ENCODE measurements at regions not wholly inside any gene's neighbourhood (a gene's known extent, or its start where the extent isn't known, plus 50 kb on each side); places are given as distances from the start of the nearest gene placed in this dataset.
A peak's percentile ranks its signal among the peaks of the same experiment; 100 is the strongest.

DNA sequence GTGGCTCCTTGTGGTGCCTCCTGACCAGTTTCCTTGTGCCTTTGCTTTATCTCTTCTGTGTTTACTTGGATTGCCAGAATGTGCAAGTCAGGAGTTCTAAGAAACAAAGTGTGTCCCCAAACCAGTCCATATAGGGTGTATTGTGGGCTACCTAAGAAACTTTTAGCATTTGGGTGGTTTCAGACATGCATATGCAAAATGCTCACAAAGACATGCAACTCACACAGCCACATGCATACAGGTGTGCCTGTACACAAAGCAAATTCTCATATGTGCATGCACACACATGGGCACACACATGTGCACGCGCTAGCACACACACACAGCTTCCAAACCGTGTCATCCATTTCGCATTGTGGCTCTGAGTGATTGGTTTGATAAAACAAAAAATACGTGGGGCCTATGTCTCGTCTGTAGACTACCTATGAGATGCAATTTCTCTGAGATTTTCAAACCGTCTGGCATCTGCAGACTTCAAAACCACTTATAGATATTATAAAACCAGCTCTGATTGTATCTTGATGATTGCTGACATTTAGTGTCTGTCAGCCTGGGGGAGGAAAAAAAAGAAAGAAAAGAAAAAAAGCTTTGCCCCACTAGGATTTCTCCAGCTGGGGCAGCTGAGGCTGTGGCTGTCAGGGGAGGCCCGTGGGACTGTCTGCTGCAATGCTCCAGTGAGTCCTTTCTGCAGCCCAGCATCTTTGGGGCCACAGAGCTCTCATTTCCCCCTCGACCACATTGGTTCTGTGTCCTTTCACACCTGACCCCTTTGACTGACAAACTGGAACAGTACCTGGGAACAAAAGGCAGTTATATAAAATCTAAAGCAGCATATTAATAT lies 556.1 kb downstream of the CMPK2 start:
- no peak for FAIRE-seq
- no peak for DNase-seq (ENCODE audit: extremely low spot score, insufficient read length, low read depth)

DNA sequence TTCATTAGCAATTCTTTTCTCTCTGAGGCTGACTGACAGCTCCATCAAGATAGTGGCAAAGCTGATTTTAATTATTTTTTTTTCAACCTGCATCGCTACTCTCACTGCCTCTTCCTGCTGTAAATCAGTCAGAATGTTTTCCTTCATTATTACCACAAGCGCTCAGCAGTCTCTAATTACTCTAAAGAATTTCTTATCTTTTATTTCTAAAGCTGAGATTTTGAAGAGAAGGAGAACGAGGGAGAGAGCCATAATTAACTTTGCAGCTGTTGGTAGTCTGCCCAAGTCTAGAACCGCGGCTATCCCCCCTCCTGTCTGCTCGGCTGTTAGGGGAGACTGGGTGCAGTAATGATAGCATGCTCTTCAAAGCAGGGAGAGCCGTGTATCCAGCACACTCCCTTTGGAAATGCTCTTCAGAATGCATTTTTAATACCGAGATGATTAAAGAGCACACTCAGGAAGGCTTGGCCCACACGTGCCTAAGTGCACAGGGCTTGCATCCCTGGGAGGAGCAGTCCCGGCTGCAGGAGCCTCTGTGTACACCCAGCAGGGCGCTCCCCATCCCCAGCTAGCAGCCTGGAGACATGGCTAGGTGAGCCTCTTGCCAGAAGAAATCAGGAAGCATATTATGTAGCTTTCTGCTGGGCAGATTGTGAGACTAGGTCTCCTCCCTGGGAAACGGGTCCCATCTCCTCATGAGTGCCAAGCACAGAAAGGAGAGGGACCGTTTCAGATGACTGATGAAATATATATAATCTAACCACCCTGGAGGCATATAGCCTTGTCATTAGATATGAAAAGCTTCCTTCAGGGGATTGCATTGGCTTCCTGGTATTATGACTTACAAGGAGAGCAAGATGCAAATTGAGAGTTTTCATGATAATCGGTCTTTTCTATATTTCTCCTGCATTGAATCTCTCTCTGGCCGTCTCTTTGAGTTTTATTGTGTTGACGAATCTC lies 555.2 kb downstream of the CMPK2 start:
- FAIRE-seq (no peak), DNase-seq (ENCODE audit: extremely low spot score, insufficient read length, low read depth) (no peak)

GRCh38 chr2:6312367-6312766 lies 553.3 kb downstream of the CMPK2 start:
- FAIRE-seq: no peak
- DNase-seq (ENCODE audit: extremely low spot score, insufficient read length, low read depth): no peak

DNA sequence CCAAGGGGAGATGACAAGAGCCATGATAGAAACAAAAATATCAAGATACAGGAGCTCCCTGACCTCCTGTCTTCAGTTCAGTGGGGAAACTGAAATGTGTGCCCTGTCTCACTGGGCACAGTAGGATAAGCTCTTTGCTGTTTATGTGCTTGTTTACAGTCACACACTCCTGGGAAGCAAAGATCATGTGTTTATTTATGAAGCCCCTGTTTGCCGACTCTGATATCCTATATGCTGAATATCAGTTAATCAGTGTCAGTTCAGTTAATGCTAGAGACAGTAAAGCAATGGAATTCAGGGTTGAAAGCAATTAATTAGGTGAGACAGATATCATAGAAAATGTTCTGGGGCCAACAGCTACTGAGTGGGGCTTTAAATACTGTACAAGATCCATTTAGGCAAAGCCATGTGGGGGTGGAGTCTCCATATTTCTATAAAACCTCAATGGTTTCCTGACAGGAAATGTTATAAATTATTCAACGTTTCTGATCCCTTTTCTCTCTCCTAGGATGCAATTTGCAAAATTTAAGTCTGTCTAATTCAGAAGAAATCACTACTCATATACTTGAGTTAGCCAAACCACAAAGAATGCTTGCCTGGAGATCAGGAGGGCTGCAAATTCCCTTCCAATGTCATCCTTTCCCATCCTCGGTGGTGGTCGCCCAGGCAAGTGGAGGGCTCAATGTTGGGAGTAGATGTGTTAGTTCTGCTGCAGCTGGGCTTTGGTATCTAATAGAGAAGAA lies 551.3 kb downstream of the CMPK2 start:
- DNase-seq (ENCODE audit: extremely low spot score, insufficient read length, low read depth) (no peak), FAIRE-seq (no peak)

GRCh38 chr2:6325616-6326015 lies 540.1 kb downstream of the CMPK2 start:
- FAIRE-seq (no peak), DNase-seq (ENCODE audit: extremely low spot score, insufficient read length, low read depth) (no peak)

GRCh38 chr2:6326958-6327357 lies 538.7 kb downstream of the CMPK2 start:
- DNase-seq (ENCODE audit: extremely low spot score, insufficient read length, low read depth): no peak
- no peak for FAIRE-seq

GRCh38 chr2:6336752-6337471 lies 528.8 kb downstream of the CMPK2 start:
- DNase-seq (ENCODE audit: extremely low spot score, insufficient read length, low read depth): no peak
- FAIRE-seq: no peak

DNA sequence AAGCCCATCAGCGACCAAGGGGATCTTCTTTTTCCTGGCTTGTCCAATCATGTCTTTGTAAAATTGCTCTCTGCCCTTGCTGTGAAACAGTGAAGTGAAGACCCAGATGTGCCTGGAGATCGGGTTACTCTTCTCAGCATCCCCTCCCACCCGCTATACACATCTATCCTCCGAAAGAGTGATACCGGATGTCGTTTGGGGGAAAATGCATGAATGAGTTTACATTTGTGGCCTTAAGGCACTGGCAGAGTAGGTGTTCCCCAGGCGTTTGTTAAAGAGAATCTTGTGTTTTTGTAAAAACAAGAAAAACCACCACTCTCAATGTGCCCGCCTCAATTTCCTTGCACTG lies 528.3 kb downstream of the CMPK2 start:
- DNase-seq (ENCODE audit: extremely low spot score, insufficient read length, low read depth) (no peak), FAIRE-seq (no peak)

- DNase-seq (ENCODE audit: extremely low spot score, insufficient read length, low read depth): no peak
Measured at GRCh38 chr2:6341588-6342129, 524.0 kb downstream of the CMPK2 start.

DNA sequence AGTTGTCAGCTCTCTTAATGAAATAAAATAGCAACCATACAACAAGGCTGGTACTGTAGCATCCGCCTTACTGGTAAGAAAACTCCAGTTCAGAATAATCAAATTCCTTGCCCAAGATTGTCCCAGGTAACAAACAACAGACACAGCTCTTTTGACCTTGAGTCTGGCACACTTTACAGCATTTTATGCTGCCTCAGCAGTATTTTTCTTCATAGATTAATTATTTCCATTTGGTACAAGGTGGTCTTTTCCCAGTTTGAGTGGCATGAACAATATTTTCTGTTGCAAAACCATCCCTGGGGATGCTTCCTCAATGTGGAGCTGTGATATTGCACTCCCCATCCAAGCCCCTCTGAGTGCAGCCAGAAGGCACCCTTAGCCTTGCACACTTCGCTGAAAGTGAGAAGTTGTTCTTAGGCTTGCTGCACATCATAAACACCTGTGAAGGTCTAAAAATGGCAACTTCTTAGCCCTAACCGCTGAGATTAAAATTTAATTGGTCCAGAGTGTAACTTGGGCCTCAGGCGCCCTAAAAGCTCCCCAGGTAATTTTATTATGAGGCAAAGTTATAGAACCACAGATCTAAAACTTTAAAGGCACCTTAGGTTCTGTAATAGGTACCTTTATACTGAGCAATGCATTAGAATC lies 523.3 kb downstream of the CMPK2 start:
- DNase-seq (ENCODE audit: extremely low spot score, insufficient read length, low read depth) (no peak), FAIRE-seq (peak; percentile 56)

More at GRCh38 chr2:6341588-6342129, 524.0 kb downstream of the CMPK2 start:
- peak; percentile 12 for FAIRE-seq

DNA sequence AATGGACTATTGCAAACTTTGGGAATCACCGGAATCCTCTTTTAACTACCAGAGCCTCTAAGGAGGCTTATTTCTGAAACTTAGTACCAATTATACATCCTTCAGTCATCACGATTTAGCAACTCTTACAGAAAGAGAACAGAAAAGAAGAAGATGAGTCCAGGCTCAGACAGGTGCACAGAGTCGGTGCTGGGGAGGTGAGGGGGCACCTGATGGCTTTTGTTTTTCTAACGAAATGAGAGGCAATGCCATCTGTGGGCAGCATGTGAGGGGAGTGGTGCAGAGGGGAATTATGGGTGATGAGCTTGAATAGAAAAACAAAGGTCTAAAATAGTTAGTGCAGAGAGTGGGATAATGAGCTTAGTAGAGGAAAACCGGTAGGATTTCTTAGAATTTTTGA lies 522.6 kb downstream of the CMPK2 start:
- DNase-seq (ENCODE audit: extremely low spot score, insufficient read length, low read depth) (no peak), FAIRE-seq (no peak)

GRCh38 chr2:6352247-6352646 lies 513.5 kb downstream of the CMPK2 start:
- DNase-seq (ENCODE audit: extremely low spot score, insufficient read length, low read depth): no peak
- FAIRE-seq: peak; percentile 91

- DNase-seq (ENCODE audit: extremely low spot score, insufficient read length, low read depth): no peak
- FAIRE-seq: no peak
Measured at GRCh38 chr2:6352906-6353515, 512.7 kb downstream of the CMPK2 start.

- FAIRE-seq (peak; percentile 73), DNase-seq (ENCODE audit: extremely low spot score, insufficient read length, low read depth) (no peak)
Measured at GRCh38 chr2:6353669-6354068, 512.0 kb downstream of the CMPK2 start.

DNA sequence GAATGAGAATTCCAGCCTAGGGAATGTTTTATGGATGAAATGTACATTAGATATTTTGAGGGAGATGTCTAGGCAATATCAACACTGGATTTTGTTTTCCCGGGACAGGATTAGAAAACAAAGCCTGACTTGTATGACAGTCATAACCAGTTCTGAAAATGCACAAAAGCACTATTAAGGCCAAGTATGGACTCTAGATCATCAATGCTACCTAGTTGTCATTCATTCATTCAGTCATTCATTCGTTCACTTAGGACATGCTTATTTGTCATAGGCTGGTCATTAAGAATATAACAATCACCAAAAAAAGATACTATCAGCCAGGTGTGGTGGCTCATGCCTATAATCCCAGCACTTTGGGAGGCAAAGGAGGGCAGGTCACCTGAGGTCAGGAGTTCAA lies 511.2 kb downstream of the CMPK2 start:
- no peak for FAIRE-seq

DNA sequence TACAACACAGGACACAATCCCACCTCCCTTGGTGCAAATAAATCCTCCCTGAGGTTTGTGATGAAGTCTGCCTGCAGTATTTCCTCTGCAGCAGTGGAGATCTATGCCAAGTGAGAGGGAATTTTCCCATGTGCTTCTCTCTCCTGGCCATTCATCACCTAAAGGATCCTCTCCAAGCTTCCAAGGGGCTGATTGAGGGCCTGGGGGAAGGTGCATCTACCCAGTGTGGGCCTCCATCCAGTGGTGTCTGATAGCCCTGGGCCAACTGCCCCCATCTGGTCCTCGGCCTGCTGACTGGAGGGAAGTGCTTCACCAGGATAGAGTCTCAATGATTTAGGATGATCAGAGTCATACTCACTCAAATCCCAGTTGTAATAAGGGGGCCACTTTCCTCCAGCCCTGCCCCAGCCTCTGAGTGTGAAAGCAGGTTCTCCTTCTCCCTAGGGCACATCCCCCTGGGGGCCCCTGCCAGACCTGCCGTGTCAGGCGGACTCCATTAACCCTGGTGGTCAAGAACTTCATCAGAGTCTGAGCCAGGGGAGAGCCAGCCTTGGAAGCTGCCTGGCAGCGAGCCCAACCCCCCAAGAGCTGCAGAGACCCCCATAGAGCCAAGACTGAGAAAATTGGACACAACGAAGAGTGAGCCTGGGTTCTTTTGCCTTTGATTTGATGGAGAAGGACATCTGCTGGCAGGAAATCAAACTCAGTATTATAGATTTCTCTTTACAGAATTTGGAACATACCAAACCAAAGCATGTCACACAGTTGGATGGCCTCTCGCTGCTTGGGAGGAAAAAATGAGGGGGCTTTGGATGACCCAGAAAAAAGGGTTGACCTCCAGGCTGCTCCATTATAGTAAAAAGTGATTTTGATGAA lies 509.6 kb downstream of the CMPK2 start:
- FAIRE-seq: no peak
- DNase-seq (ENCODE audit: extremely low spot score, insufficient read length, low read depth): no peak

More for the DNA sequence above, 511.2 kb downstream of the CMPK2 start:
- DNase-seq (ENCODE audit: extremely low spot score, insufficient read length, low read depth): no peak

GRCh38 chr2:6358546-6358945 lies 507.2 kb downstream of the CMPK2 start:
- FAIRE-seq: no peak

GRCh38 chr2:6358985-6359384 lies 506.7 kb downstream of the CMPK2 start:
- DNase-seq (ENCODE audit: extremely low spot score, insufficient read length, low read depth) (no peak), FAIRE-seq (no peak)

More at GRCh38 chr2:6358546-6358945, 507.2 kb downstream of the CMPK2 start:
- no peak for DNase-seq (ENCODE audit: extremely low spot score, insufficient read length, low read depth)

All from GM18507 (cell line).